Fibroblast of skin of scalp (primary cell): ENCODE measurements at regions not wholly inside any gene's neighbourhood (a gene's known extent, or its start where the extent isn't known, plus 50 kb on each side); places are given as distances from the start of the nearest gene placed in this dataset.
A peak's percentile ranks its signal among the peaks of the same experiment; 100 is the strongest.

ENCODE experiments used
- DNase-seq: peaks from one replicate; pipeline ENCODE4 v3.0.0-alpha.2; 2013

- peak; percentile 76 for DNase-seq
Measured at GRCh38 chr3:99499235-99500158, 138.9 kb upstream of the COL8A1 start.

DNA sequence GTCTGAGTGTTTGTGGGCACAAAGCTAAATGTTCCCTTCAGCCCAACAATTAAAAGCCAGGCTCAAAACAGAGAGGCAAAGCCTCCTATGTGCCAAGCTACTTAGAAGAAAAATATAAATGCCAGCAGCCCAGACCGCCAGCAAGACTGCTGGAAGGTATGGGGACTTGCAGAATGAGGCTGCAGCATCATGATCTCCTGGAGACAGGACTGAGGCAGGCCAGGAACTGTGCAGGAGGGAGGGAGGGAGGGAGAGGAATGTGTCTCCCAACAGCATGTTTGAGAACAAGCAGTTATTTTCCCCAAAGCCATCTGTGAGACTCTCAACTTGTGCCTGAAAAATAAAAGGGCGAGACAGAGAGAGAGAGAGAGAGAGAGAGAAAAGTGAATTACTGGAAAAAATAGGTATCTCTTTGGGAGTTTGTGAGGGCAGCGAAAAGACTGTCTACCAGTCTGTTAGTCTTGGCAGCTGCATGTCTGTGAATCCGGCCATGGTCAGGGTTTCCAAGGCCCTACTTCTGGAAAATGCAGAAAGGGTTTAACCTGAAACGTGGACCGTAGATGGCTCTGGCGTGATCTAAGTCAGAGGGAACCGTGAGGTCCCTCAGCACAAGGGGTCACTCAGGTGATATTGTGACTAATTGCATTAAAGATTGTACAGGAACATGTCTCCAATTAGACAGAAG is 139.7 kb upstream of the COL8A1 start:
- peak; percentile 83 for DNase-seq

DNA sequence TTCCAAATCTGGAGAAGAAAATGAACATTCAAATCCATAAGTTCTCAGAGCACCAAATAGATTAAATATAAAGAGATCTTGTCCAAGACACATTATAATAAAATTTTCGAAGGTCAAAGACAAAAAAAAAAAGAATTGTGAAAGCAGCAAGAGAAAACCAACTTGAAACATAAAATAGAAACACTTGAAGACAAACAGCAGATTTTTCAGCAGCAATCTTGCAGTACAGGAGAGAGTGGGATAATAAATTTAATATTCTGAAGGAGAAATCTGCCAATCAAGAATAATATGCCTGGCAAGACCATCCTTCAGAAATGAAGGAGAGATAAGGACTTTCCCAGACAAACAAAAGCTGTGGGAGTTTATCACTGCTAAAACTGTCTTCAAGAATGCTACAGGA is 150.5 kb upstream of the COL8A1 start:
- DNase-seq = no peak

GRCh38 chr3:99485286-99485685 is 153.1 kb upstream of the COL8A1 start:
- no peak for DNase-seq

DNA sequence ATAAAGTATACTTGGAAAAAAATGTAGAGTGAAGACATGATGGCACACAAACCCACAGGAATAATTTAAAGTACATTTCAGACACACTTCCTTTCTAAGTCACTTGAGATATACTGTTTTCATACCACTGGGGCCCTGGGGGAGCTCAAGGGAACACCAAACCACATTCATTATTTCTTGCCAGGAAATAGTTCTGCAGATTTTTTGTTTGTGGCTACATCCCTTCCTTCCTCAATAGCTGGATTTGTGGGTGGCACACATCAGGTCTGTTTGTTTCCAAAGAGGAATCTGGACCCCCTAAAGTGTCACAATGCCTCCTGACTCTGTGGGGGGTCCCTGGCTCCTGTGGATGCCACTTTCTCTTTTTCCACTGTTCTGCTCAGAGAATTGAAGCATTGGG is 153.5 kb upstream of the COL8A1 start:
- DNase-seq = peak; percentile 94

- DNase-seq = no peak
Measured at GRCh38 chr3:99483841-99484240, 154.6 kb upstream of the COL8A1 start.

DNA sequence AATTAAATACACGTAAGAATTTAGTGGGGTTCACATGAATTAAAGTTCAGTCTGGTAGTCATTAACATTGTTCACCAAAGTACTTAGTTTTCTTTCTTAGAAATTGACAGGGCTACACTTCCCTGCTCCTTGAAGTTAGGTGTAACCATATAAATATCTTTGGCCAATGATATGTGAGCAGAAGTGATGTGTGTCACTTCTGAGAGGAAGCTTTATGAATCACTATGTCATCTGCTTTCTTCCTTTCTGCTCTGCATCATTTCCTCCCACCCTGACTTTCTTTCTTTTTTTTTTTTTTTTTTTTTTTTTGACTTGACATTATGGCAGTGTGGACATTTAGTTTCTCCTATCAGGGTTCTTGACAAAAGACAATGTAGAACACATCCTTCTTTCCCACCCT is 156.2 kb upstream of the COL8A1 start:
- DNase-seq = no peak

DNA sequence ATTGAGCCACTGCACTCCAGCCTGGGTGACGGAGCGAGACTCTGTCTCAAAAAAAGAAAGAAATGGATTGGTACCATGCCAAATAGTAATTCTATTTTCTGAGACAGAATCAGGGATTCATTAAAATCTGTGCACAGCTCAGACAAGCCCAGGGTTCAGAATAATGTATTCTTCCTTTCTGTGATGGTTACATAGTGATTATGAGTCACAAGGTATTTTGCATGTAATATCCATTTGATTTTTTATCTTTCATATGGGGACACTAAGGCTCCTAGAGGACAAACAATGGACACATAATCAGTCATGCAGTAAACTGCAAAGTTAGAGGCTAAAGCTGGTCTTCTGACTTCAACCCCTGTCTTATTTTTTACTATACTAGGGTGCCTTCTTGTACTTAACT is 156.8 kb upstream of the COL8A1 start:
- no peak for DNase-seq

DNA sequence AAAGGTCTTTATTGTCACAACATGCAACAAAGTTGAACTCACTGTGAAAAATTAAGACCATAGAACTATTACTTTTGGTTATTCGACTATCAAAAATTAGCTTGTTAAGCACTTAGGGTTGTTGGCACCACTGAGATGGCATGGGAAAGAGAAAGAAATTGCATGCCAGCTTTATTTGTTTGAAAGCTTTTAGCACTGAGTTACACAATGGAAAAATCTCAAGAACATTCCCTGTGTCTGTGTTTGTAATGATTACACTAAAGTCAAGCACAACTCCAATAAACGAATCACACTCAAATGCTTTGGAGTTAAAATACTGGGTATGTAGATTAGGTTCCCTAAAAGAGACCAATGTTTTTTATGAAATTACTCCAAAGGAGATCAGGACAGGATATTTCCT is 158.6 kb upstream of the COL8A1 start:
- no peak for DNase-seq

DNA sequence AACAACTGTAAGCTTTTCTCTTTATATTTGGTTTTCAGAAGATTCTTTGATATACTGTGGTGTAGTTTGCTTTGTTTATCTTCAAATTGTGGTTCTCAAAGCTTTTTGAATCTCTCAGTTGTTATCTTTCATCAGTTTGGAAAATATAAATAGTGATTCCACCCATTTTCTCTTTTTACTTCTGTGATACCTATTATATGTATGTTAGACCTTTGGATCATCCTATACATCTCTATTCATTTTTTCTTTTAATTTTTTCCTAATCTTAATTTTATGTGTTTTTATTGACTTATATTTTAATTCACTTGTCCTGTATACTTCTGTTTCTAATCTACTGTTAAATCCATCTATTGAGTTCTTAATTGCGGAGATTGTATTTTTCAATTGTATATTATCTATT is 160.7 kb upstream of the COL8A1 start:
- DNase-seq = no peak

- DNase-seq = peak; percentile 49
Measured at GRCh38 chr3:99475229-99475628, 163.2 kb upstream of the COL8A1 start.

GRCh38 chr3:99474776-99475175 is 163.6 kb upstream of the COL8A1 start:
- no peak for DNase-seq

DNA sequence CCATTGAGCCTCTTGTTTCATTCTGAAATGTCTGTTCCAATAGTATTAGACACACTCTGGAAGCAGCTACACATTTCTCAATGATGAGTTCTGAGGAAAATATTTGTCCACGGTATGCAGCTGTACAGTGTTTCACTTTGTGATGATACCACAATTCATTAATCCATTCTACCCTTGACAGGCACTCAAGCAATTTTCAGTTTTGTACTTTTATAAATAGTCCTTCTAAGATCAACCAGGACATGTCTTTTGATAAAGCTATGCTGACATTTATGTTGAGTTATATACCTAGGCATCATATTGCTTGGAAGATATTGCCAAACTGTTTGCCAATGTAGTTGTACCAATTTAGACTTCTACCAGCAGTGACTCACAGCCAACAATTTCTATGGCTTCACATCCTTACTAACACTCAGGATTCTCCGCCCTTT is 165.1 kb upstream of the COL8A1 start:
- DNase-seq = peak; percentile 88

- DNase-seq = no peak
Measured at GRCh38 chr3:99472385-99472784, 166.0 kb upstream of the COL8A1 start.

- DNase-seq = no peak
Measured at GRCh38 chr3:99471353-99472323, 166.8 kb upstream of the COL8A1 start.

GRCh38 chr3:99470841-99471240 is 167.6 kb upstream of the COL8A1 start:
- peak; percentile 60 for DNase-seq

- no peak for DNase-seq
Measured at GRCh38 chr3:99468918-99469317, 169.5 kb upstream of the COL8A1 start.

- no peak for DNase-seq
Measured at GRCh38 chr3:99467420-99467819, 171.0 kb upstream of the COL8A1 start.

DNA sequence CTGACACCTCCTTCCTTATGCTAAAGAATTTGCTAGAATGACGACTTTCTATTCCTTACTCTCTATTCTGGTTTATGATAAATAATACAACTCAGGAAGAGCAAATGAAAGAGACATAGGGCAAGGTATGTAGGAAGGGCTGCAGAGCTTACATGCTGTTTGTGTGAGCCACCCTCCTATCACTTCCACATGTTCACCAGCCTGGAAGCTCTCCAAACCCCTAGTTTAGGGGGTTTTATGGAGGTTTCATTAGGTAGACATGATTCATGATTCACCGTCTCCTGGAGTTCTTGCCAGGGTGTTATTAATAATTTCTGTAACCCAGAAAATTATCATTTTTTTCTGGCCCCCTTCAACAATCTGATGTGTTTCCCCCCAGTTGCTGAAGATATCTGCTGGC is 172.1 kb upstream of the COL8A1 start:
- peak; percentile 21 for DNase-seq

DNA sequence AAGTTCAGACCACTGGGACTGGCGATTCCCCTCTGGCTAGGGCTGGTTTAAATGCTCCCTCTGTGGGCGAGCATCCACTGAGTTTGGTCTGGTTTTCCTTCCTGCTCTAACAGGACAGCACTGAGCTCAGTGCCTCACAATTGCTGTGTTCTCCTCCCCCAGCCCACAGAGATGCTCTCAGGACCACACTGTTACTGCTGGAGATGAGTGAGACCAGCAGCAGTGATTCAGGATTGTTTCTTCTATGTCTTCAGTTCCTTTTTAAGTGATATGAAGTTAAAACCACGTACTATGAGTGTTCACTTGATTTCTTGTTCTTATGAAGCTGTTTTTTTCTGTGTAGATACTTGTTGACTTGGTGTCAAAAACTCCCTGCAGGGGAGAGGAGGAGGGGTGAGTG is 180.4 kb upstream of the COL8A1 start:
- no peak for DNase-seq

DNA sequence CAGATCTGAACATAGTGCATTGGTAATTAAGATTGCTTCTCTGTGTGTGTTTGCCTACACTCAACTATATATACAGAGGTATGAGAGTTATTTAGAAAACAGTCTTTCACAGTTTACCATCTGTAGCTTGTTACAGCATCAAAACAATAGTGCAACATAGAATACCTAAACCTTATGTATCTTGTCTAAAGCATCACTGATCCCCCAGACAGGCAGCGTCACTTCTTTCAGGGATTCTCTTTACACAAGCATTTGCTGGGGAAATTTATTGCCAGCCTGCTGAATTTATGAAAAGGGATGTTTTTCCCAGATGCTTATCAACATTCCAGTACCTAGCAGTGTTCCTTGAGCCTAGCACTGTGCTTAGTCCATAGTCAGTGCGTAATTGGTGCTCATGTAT is 195.8 kb upstream of the COL8A1 start:
- DNase-seq = no peak

GRCh38 chr3:99439892-99440291 is 198.5 kb upstream of the COL8A1 start:
- no peak for DNase-seq

DNA sequence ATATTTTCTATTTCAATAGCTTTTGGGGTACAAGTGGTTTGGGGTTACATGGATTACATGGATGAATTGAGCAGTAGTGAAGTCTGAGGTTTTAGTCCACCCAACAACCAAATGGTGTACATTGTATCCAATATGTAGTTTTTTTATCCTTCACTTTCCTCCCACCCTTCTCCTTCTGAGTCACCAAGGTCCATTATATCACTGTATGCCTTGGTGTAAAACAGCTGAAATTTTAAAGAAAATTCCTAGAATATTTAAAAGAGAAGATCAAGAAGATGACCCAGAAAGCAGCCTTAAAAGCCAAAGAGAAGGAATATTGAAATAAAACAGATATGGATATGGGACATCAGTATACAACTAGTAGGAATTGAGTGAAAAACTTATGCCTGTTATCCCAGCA is 204.2 kb upstream of the COL8A1 start:
- peak; percentile 60 for DNase-seq
